ENCODE measurements at regions not wholly inside any gene's neighbourhood (a gene's known extent, or its start where the extent isn't known, plus 50 kb on each side); places are given as distances from the start of the nearest gene placed in this dataset.

GRCh38 chr6:4370066-4370465 lies 234.7 kb upstream of the ECI2 start:
- H3K9me3 ChIP-seq (ENCODE audit: low read length) = no peaks in the 10 kb centered on the region
- no peak overlapping the region for H3K27ac ChIP-seq (ENCODE audit: low read depth, low read length, poor library complexity, severe bottlenecking)

GRCh38 chr6:4369616-4370015 lies 234.2 kb upstream of the ECI2 start:
- H3K9ac ChIP-seq (ENCODE audit: low read length) = no peak overlapping the region

More at GRCh38 chr6:4370066-4370465, 234.7 kb upstream of the ECI2 start:
- H3K27me3 ChIP-seq (ENCODE audit: insufficient read depth, low read length) = no peaks in the 10 kb centered on the region
- no peaks in the 10 kb centered on the region for H3K4me1 ChIP-seq (ENCODE audit: insufficient read depth, low read length, severe bottlenecking)
- no peaks in the 10 kb centered on the region for H3K9me2 ChIP-seq (ENCODE audit: low read depth, low read length)
- no peaks in the 10 kb centered on the region for H3K79me2 ChIP-seq (ENCODE audit: insufficient read depth, low read length)
- no peaks in the 10 kb centered on the region for H3K36me3 ChIP-seq (ENCODE audit: insufficient read depth, low read length)
- H3K4me3 ChIP-seq (ENCODE audit: low read depth, low read length, poor library complexity, severe bottlenecking) = no peak overlapping the region
- no peaks in the 10 kb centered on the region for H3F3A ChIP-seq (ENCODE audit: insufficient read depth, low read length)
- no peak overlapping the region for H3K9ac ChIP-seq (ENCODE audit: low read length)
- TF ChIP-seq EZH2 (IDR thresholded peaks at IDR 0.05; ENCODE audit: borderline replicate concordance, low read length) (no peak), CTCF (IDR thresholded peaks at IDR 0.05; ENCODE audit: low read length) (no peak)
- no peaks in the 10 kb centered on the region for H4K20me1 ChIP-seq (ENCODE audit: insufficient read depth, low read length)
- H3K4me2 ChIP-seq (ENCODE audit: low read length) = no peak overlapping the region
- H2AFZ ChIP-seq (ENCODE audit: low read length) = no peak overlapping the region

GRCh38 chr6:4368649-4369048 lies 233.3 kb upstream of the ECI2 start:
- H4K20me1 ChIP-seq (ENCODE audit: insufficient read depth, low read length) = no peaks in the 10 kb centered on the region
- no peak overlapping the region for H3K4me3 ChIP-seq (ENCODE audit: low read depth, low read length, poor library complexity, severe bottlenecking)
- no peaks in the 10 kb centered on the region for H3K27me3 ChIP-seq (ENCODE audit: insufficient read depth, low read length)
- no peaks in the 10 kb centered on the region for H3K4me1 ChIP-seq (ENCODE audit: insufficient read depth, low read length, severe bottlenecking)
- H3F3A ChIP-seq (ENCODE audit: insufficient read depth, low read length) = no peaks in the 10 kb centered on the region
- H3K27ac ChIP-seq (ENCODE audit: low read depth, low read length, poor library complexity, severe bottlenecking) = no peak overlapping the region
- H3K4me2 ChIP-seq (ENCODE audit: low read length) = no peak overlapping the region
- no peaks in the 10 kb centered on the region for H3K9me2 ChIP-seq (ENCODE audit: low read depth, low read length)
- H3K36me3 ChIP-seq (ENCODE audit: insufficient read depth, low read length) = no peaks in the 10 kb centered on the region
- TF ChIP-seq EZH2 (IDR thresholded peaks at IDR 0.05; ENCODE audit: borderline replicate concordance, low read length) = no peak
- TF ChIP-seq CTCF (IDR thresholded peaks at IDR 0.05; ENCODE audit: low read length) = no peak
- H2AFZ ChIP-seq (ENCODE audit: low read length) = no peak overlapping the region
- no peaks in the 10 kb centered on the region for H3K79me2 ChIP-seq (ENCODE audit: insufficient read depth, low read length)
- no peak overlapping the region for H3K9ac ChIP-seq (ENCODE audit: low read length)
- no peaks in the 10 kb centered on the region for H3K9me3 ChIP-seq (ENCODE audit: low read length)

More at GRCh38 chr6:4369616-4370015, 234.2 kb upstream of the ECI2 start:
- H3K4me3 ChIP-seq (ENCODE audit: low read depth, low read length, poor library complexity, severe bottlenecking) = no peak overlapping the region
- H3K27ac ChIP-seq (ENCODE audit: low read depth, low read length, poor library complexity, severe bottlenecking) = no peak overlapping the region
- no peak overlapping the region for H3K4me2 ChIP-seq (ENCODE audit: low read length)
- H2AFZ ChIP-seq (ENCODE audit: low read length) = no peak overlapping the region
- H3K79me2 ChIP-seq (ENCODE audit: insufficient read depth, low read length) = no peaks in the 10 kb centered on the region
- H3K27me3 ChIP-seq (ENCODE audit: insufficient read depth, low read length) = no peaks in the 10 kb centered on the region
- no peak for TF ChIP-seq EZH2 (IDR thresholded peaks at IDR 0.05; ENCODE audit: borderline replicate concordance, low read length)
- TF ChIP-seq CTCF (IDR thresholded peaks at IDR 0.05; ENCODE audit: low read length) = no peak
- H3K9me3 ChIP-seq (ENCODE audit: low read length) = no peaks in the 10 kb centered on the region
- no peaks in the 10 kb centered on the region for H3K36me3 ChIP-seq (ENCODE audit: insufficient read depth, low read length)
- H3K4me1 ChIP-seq (ENCODE audit: insufficient read depth, low read length, severe bottlenecking) = no peaks in the 10 kb centered on the region
- H3K9me2 ChIP-seq (ENCODE audit: low read depth, low read length) = no peaks in the 10 kb centered on the region
- H3F3A ChIP-seq (ENCODE audit: insufficient read depth, low read length) = no peaks in the 10 kb centered on the region
- H4K20me1 ChIP-seq (ENCODE audit: insufficient read depth, low read length) = no peaks in the 10 kb centered on the region

Measured in OCI-LY1 (cell line).